Osteoblast (primary cell): ENCODE measurements at regions not wholly inside any gene's neighbourhood (a gene's known extent, or its start where the extent isn't known, plus 50 kb on each side); places are given as distances from the start of the nearest gene placed in this dataset.
"Not testable (repeated sequence)": the region's sequence is repeated elsewhere in the genome, so short reads cannot be mapped to it uniquely, and the experiment has no call there.

Source experiments
- DNase-seq: peaks from one replicate; pipeline ENCODE4 v3.0.0; 2011; ENCODE audit warnings: low spot score, mixed read lengths; ENCODE audit not compliant: insufficient read length; ENCODE audit errors: missing footprints
- H2AFZ ChIP-seq: 2 replicates; pipeline ENCODE4 v1.6.0; 2011; ENCODE audit warnings: mild to moderate bottlenecking, low read length
- H3K27ac ChIP-seq: 2 replicates; pipeline ENCODE4 v1.5.1; 2011; ENCODE audit warnings: mild to moderate bottlenecking, low read depth, low read length, moderate library complexity
- H3K27me3 ChIP-seq: 2 replicates; pipeline ENCODE4 v1.6.0; 2012; ENCODE audit warnings: mild to moderate bottlenecking, control low read depth, inconsistent platforms, low read length, moderate library complexity; ENCODE audit not compliant: insufficient read depth
- H3K36me3 ChIP-seq: 2 replicates; pipeline ENCODE4 v1.5.1; 2011; ENCODE audit warnings: mild to moderate bottlenecking, low read length, control low read depth, moderate library complexity; ENCODE audit not compliant: insufficient read depth
- H3K4me1 ChIP-seq: 2 replicates; pipeline ENCODE4 v1.5.1; 2011; ENCODE audit warnings: mild to moderate bottlenecking, low read length, control low read depth, moderate library complexity; ENCODE audit not compliant: insufficient read depth
- H3K4me2 ChIP-seq: 2 replicates; pipeline ENCODE4 v1.6.0; 2011; ENCODE audit warnings: mild to moderate bottlenecking, low read length; ENCODE audit not compliant: insufficient read depth
- H3K4me3 ChIP-seq: fragments of 200-600 bp; sonication (generic); 3 replicates; pipeline ENCODE4 v1.5.1; 2012; ENCODE audit warnings: mild to moderate bottlenecking, low read length, inconsistent platforms; ENCODE audit not compliant: insufficient read depth
- H3K79me2 ChIP-seq: 2 replicates; pipeline ENCODE4 v1.6.0; 2012; ENCODE audit warnings: mild to moderate bottlenecking, low read length, control low read depth, inconsistent platforms; ENCODE audit not compliant: insufficient read depth
- H3K9me3 ChIP-seq: 2 replicates; pipeline ENCODE4 v1.5.1; 2011; ENCODE audit warnings: low read depth, low read length, control low read depth
- H4K20me1 ChIP-seq: 2 replicates; pipeline ENCODE4 v1.6.0; 2012; ENCODE audit warnings: mild to moderate bottlenecking, low read length, control low read depth; ENCODE audit not compliant: insufficient read depth
- CTCF ChIP-seq: IDR thresholded peaks from 2 replicates; pipeline ENCODE4 v1.5.1; 2011; ENCODE audit warnings: mild to moderate bottlenecking, low read depth, low read length, moderate library complexity; ENCODE audit errors: extremely low read depth

DNA sequence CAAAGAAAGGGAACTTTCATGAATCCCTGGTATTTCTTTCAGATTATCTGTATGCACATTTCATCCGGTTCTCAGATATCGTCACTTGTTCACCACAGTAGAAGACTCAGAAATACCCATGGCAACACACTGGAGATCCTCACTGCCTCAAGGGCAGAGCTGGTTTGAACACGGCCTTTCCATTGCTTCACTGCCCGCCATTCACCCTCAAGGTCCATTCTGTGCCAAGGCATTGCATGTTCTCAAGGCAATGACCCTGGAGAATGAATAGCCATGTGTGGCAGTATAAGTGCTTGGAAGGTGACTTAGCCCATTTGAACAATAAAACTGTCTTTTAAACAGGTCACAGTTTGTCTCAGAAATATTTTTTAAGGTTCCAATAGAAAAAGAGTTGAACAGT lies 606.5 kb downstream of the IPMK start:
- H3K4me1 ChIP-seq: no peaks in the 10 kb centered on the region
- no peaks in the 10 kb centered on the region for H3K79me2 ChIP-seq
- H4K20me1 ChIP-seq: no peaks in the 10 kb centered on the region
- TF ChIP-seq CTCF: no peak
- no peaks in the 10 kb centered on the region for H3K27me3 ChIP-seq
- no peaks in the 10 kb centered on the region for H3K36me3 ChIP-seq
- no peak for DNase-seq
- H3K9me3 ChIP-seq: no peaks in the 10 kb centered on the region
- no peak overlapping the region for H3K27ac ChIP-seq
- H2AFZ ChIP-seq: no peak overlapping the region
- H3K4me2 ChIP-seq: no peak overlapping the region
- no peak overlapping the region for H3K4me3 ChIP-seq

DNA sequence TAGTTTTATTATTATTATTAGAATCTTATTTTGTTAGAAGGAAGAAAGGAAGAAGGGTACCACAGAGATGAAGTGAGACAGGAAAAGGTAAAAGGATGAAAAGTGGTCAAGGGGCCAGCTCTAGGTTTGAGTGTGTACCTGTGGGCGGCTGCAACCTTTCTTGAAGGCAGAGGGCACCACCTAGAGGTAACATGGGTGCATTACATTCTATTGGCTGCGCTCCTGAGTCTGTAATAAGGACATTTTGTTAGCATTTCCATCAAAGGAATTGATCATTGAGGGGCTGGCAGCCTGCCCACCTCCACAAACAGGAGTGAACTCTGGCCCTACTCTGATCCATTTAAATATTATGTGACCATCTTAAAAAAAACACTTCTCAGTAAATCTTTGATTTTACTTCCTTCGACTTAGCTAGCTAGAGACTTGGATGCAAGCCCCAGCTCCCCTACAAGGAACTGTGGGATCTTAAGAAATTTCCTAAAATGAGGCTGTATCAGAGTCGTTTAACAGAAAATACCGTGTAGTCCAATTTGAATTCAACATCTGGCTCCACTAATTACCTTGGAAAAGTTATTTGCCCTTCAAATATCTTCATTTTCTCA lies 610.4 kb downstream of the IPMK start:
- no peak overlapping the region for H2AFZ ChIP-seq
- no peak overlapping the region for H3K27ac ChIP-seq
- peak; percentile 81 for TF ChIP-seq CTCF
- no peak overlapping the region for H3K4me2 ChIP-seq
- no peak overlapping the region for H3K4me3 ChIP-seq
- H3K27me3 ChIP-seq: no peaks in the 10 kb centered on the region
- H3K4me1 ChIP-seq: no peaks in the 10 kb centered on the region
- no peaks in the 10 kb centered on the region for H3K9me3 ChIP-seq
- peak; percentile 71 for DNase-seq
- H3K36me3 ChIP-seq: no peaks in the 10 kb centered on the region
- no peaks in the 10 kb centered on the region for H3K79me2 ChIP-seq
- no peaks in the 10 kb centered on the region for H4K20me1 ChIP-seq

DNA sequence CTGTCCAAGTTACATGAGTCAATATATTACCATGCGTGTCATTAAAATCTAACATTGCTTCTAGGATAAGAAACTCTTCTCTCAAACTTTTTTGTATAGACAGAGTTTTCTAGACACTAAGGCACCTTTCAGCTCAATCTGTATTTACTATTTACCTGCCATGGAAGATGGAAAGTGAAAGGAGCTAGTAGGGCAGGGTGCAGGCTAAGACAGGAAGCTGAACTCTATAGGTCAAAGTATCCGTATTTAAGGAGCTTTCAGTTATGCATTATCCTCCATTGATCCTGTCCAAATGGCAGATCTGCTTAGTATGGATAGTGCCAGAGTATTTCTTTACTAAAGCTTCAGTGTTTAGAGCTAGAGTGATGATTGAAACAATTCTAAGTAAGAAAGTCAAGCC lies 612.8 kb downstream of the IPMK start:
- Histone ChIP-seq H3K4me2 (no peak overlapping the region), H3K4me3 (no peak overlapping the region), H3K9me3 (no peaks in the 10 kb centered on the region), H3K79me2 (no peaks in the 10 kb centered on the region), H3K27ac (no peak overlapping the region), H3K4me1 (no peaks in the 10 kb centered on the region), H3K36me3 (no peaks in the 10 kb centered on the region), H2AFZ (no peak overlapping the region), H3K27me3 (no peaks in the 10 kb centered on the region), H4K20me1 (no peaks in the 10 kb centered on the region)
- DNase-seq: no peak
- TF ChIP-seq CTCF: no peak

GRCh38 chr10:57645108-57645507 lies 622.6 kb downstream of the IPMK start:
- H3K36me3 ChIP-seq, H2AFZ ChIP-seq, H4K20me1 ChIP-seq, H3K4me3 ChIP-seq, H3K27me3 ChIP-seq, DNase-seq, H3K4me1 ChIP-seq, H3K9me3 ChIP-seq, H3K4me2 ChIP-seq, H3K79me2 ChIP-seq, H3K27ac ChIP-seq: not testable (repeated sequence)
